ENCODE measurements at regions not wholly inside any gene's neighbourhood (a gene's known extent, or its start where the extent isn't known, plus 50 kb on each side); places are given as distances from the start of the nearest gene placed in this dataset.

DNA sequence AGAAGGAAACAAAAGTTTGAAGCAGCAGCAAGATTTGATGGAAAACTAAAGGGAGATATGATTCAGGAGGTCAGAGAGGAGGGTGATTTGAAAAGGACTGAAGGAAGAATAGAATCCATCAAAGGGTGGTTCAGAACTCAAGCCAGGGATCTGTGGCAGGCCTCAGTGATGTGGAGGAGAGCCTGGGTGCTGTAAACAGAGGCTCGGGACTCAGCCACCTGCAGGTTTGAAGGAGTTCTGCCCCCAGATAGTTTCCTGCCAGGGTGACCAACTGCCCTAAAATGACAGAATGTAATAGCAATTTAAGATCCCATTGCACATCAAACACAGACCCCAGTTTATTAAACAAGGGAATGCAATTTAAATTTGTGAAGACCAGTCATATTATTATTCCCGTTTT is 204.0 kb upstream of the FAT1 start:
- DNase-seq (ENCODE audit: low read depth in 2 of 3, low spot score in 2 of 3) = no peak

GRCh38 chr4:186930024-186930423 is 206.4 kb upstream of the FAT1 start:
- DNase-seq (ENCODE audit: low read depth in 2 of 3, low spot score in 2 of 3) = no peak

DNA sequence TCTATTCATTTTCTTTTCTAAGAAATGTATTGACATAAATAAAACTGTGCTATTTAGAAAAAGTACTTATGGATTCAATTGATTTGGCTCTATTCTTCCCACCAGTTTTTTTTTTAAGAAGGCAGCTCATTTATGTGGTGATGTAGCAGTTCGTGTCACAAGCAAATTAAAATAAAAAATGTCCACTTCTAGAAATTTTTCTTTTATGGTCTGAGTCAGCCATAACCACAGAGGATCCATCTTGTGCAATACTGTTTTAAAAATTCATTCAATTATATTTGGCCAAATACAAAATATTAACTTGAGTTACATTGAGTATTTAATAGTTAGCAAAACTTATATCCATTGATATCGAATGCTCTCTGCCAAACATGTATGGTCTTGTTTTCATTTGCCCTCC is 207.9 kb upstream of the FAT1 start:
- no peak for DNase-seq (ENCODE audit: low read depth in 2 of 3, low spot score in 2 of 3)

GRCh38 chr4:186932196-186932595 is 208.5 kb upstream of the FAT1 start:
- no peak for DNase-seq (ENCODE audit: low read depth in 2 of 3, low spot score in 2 of 3)

DNA sequence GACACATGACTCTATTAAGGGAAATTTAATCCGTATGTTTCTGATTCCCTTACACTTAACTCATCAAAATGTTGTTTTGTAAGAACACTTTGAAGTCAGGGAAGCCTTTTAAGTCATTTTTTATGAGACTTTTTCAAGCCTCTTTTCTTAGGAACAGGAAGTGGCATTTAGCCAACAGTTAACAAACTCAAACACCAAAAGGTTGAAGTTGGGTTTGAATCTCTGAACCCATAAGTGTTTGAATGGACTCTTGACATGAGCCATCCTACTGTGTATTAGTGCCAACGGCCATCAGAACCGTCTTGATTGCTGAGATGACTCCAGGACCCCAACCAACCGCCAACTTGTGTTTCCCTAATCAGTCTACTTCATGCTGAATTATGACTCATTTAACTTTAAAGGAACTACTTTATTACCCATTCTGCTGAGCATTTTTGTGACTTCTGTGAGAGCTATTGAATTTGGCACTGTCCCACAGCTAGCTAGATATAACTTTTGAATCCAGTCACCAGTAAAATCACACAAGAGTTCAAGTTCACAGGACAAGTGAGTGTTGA is 209.1 kb upstream of the FAT1 start:
- DNase-seq (ENCODE audit: low read depth in 2 of 3, low spot score in 2 of 3) = no peak

- DNase-seq (ENCODE audit: low read depth in 2 of 3, low spot score in 2 of 3) = no peak
Measured at GRCh38 chr4:186934244-186934643, 210.6 kb upstream of the FAT1 start.

DNA sequence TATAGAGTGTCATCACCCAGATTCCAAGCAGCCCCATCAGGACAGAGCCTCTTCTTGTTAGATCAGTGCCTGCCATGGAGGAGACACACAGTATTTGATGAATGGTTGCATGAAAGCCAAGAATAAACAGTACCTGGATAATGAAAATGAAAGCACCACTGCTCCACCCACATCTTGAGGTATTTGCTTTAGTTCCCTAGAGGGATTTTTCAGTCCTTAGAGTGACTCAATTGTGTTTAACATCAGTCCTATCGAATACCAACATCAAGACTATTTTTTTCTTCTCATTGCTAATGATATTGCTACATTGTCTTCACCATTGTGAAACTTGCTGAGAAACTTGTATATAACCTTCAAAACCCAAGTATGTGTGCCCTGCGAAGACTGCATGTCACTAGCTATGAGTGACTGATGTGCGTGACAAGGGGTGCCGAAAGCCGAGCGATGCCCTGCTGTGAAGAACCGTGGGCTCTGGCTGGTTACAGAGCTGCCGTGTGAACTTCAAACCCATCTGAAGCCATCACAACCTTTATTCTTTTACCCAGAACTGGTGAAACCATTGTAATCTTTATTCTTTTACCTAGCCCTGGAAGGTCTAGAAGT is 211.3 kb upstream of the FAT1 start:
- DNase-seq (ENCODE audit: low read depth in 2 of 3, low spot score in 2 of 3) = no peak

DNA sequence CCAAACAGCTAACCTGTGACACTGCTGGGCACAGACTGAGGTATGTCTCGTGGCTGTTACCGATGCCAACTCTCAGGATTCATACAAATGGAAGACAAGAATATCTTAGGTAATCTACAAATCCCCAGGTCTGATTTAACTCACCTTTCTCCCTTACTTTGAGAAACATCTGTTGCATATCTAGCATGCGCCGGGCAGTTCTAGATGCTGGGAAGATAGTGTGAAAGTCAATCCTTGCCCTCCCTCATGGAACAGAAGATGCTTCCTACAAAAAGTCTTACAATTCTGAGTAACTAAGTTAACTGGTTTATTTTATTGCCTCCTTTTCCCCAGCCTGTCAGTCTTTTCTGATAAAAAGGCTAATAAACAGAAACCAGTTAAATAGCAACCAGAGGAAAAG is 212.2 kb upstream of the FAT1 start:
- DNase-seq (ENCODE audit: low read depth in 2 of 3, low spot score in 2 of 3) = no peak

DNA sequence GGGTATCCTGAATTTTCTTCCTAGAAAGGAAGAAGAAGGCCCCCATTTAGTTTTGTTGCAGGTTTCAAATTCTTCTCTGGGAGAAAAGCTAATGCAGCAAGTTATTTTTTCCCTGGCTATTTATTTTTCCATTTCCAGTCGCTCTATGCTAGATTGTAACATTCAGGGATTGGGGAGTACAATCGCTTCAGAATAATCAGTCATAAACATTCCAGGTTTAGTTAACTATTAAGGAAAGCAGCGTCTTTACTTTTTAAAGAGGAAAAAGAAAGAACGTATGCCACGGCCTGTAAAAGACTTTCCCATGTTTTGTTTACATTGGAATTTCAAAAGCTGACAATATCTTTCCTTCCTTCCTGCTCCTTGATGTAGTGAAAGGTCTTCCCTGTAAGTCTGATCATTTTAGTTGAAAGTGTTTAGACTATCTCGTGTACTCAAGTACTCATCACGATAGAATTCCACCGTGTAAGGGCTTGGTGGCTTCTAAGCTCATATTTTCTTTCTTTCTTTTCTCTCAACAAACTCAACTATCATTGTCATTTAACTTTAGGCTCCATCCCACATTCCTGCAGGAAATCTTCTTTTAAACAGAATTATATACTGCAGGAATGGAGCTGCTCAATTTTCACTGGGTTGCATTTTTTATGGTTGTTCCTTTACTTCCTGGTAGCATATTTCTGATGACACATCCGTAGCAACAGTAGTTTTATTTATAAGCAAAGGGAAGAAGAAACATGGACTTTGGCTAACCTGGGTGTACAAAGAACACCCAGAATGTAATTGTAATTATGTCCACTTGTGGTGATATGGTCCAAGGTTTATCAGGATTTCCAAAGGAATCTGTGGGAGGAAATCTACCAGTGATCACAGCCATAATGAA is 213.1 kb upstream of the FAT1 start:
- no peak for DNase-seq (ENCODE audit: low read depth in 2 of 3, low spot score in 2 of 3)

DNA sequence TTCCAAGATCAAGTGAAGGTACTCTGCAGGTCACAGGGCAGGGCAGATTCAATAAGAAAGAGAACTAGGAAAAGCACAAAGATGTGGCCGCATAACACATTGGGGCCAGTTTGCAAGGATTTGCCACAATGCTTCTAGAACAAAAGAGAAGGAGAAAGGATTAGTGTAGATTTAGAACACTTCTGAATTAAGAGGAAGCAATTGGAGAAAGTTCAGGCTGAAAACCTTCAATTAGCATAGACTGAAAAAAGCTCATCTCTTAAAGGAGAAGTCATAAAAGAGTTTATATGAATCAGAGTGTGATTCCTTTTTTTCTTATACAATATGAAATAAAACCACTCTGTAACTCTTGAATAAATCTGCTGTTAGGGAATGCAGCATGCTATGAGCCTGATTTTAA is 215.6 kb upstream of the FAT1 start:
- no peak for DNase-seq (ENCODE audit: low read depth in 2 of 3, low spot score in 2 of 3)

DNA sequence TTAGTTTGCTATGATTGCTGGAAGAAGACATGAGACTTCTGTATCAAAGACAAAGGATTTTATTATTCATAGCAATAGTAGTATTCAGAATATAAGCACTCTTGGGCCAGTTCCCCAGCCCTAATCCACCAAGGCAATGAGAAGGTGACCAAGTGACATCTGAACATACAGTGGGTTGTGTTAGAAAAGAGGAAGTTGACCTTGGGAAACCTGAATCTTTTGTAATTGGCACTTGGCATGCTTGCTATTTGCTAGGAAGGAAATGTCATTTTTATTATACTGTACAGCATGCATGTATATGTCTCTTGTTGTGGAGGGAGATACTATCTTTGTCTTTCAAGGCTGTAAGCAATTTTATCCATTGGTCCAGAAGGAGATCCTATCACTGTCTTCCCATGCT is 216.1 kb upstream of the FAT1 start:
- peak in 2 of 3 donors; percentile 0 to 3 for DNase-seq (ENCODE audit: low read depth in 2 of 3, low spot score in 2 of 3)

- DNase-seq (ENCODE audit: low read depth in 2 of 3, low spot score in 2 of 3) = no peak
Measured at GRCh38 chr4:186940476-186940875, 216.8 kb upstream of the FAT1 start.

DNA sequence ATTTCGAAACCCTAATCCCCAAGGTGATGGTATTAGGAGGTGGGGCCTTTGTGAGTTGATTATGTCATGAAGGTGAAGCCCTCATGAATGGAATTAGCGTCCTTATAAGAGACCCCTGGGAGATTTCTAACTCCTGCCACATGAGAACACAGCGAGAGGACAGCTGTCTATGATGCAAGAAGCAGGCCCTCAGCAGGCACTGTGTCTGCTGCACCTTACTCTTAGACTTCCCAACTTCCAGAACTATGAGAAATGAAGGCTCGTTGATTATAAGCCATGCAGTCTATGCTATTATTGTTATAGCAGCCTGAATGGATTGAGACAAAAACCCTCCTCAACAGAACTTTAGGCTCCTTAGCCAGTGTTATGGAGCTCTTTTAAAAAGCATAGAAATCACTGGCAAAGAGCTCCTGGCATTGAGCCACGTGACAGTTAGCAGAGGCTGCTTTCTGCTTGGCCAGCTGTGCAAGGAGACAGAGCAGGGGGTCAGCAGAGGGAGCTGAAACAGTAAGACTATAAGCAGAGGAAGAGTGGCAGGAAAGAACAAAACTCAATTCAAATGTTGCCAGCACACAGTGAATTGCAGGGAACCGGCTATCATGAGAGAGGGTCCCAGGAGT is 219.2 kb upstream of the FAT1 start:
- no peak for DNase-seq (ENCODE audit: low read depth in 2 of 3, low spot score in 2 of 3)

- DNase-seq (ENCODE audit: low read depth in 2 of 3, low spot score in 2 of 3) = no peak
Measured at GRCh38 chr4:186943411-186943810, 219.8 kb upstream of the FAT1 start.

DNA sequence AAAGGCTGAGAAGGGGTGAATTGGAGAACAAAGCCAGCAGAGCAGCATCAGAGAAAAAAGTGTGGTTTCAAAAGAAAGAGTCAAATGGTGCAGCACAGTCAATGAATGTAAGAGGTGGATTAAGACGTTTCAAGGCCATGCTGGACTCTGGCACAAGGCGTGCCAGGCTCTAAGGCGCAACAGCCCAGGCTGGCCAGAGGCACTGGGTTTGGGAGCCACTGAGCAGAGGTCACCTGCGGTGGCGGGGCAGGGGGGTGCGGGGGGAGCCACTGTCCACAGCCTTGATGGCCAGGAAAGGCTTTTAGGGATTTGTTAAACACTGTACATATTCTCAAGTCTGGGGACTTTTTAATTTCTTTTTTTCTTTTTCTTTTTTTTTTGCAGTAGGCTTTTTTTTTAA is 222.5 kb upstream of the FAT1 start:
- DNase-seq (ENCODE audit: low read depth in 2 of 3, low spot score in 2 of 3) = no peak

- no peak for DNase-seq (ENCODE audit: low read depth in 2 of 3, low spot score in 2 of 3)
Measured at GRCh38 chr4:186946682-186947294, 223.1 kb upstream of the FAT1 start.

- no peak for DNase-seq (ENCODE audit: low read depth in 2 of 3, low spot score in 2 of 3)
Measured at GRCh38 chr4:186948361-186949242, 224.9 kb upstream of the FAT1 start.

GRCh38 chr4:186949847-186950246 is 226.2 kb upstream of the FAT1 start:
- DNase-seq (ENCODE audit: low read depth in 2 of 3, low spot score in 2 of 3) = no peak

DNA sequence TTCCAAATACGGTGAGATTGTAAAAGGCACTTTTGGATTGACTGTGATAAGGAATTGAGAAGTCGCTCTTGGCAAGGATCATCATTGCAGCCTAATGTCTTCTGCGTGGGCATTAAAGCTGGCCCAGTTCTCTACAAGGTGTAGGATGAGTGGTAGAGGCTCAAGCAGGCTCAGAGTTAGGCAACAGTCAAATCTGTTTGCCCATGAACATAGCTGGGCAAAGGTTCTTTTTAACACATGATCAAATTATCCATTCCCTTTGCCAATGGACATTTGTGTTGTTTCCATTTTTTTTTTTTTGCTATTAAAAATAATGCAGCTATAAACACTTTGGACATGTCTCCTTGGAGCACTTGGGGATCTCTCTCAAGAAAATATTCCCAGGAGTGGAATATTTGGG is 229.1 kb upstream of the FAT1 start:
- DNase-seq (ENCODE audit: low read depth in 2 of 3, low spot score in 2 of 3) = no peak

DNA sequence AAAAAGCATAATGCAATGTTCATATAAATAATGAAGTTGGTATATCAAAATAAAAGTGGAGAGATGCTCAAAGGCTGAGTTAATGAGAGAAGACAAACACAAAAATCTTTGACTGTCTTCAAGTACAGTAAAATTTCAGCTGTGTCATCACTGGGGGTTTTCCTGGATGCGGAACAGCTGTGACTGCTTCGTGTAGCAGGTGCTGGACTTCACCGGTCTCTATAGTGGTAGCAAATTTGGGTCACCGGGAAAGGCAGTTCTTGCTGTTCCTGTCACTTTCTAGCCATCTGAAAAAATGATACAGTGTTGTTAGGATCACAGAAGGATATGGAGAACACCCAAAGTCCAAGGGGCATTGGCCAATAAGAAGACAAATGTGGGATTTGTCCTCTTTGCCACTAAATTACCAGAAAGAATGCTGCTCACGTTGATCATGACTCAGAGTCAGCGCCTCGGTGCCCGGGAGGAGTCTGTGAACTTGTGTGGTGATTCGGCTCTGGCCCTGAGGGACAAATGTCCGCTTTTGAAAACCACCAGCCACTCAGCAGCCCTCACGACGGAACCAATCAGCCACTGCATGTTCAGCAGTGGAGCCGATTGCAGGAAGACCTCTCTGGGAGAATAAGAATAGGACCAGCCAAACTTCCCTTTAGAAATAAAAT is 230.1 kb upstream of the FAT1 start:
- no peak for DNase-seq (ENCODE audit: low read depth in 2 of 3, low spot score in 2 of 3)

Data from hematopoietic multipotent progenitor cell (in vitro differentiated cells).